ENCODE measurements at regions not wholly inside any gene's neighbourhood (a gene's known extent, or its start where the extent isn't known, plus 50 kb on each side); places are given as distances from the start of the nearest gene placed in this dataset.
"Not testable (repeated sequence)": the region's sequence is repeated elsewhere in the genome, so short reads cannot be mapped to it uniquely, and the experiment has no call there.

DNA sequence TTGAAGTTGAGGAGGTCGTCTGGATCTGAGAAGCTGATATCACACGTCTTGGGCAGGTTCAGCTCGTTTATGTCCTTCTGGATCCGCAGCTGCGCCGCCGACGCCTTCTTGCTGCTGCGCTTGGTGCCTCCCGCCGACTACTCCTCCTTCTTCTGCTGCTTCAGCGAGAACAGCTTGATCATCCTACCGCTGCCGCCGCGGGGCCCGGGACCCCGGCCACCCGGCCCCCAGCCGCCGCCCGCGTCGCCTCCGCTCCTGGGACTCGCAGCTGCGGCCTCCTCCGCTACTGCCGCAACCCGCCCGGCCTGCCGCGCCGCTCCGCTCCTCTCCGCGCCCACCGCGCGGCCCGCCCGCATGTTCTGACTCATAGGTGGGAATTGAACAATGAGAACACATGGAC, 1710.6 kb downstream of the TP53TG3F start:
- CTCF ChIA-PET; H3K4me3 Mint-ChIP-seq; H3K4me1 Mint-ChIP-seq; DNase-seq (ENCODE audit: low spot score); H3K27ac Mint-ChIP-seq; POLR2A ChIA-PET; ATAC-seq: not testable (repeated sequence)
- Mint-ChIP-seq H3K36me3 (peaks cover 59% of the 10 kb centered on the region), H3K9me3 (peaks cover 41% of the 10 kb centered on the region), H3K27me3 (ENCODE audit: low read depth) (peaks cover 11% of the 10 kb centered on the region; the same call in 1 of the 2 replicates)

DNA sequence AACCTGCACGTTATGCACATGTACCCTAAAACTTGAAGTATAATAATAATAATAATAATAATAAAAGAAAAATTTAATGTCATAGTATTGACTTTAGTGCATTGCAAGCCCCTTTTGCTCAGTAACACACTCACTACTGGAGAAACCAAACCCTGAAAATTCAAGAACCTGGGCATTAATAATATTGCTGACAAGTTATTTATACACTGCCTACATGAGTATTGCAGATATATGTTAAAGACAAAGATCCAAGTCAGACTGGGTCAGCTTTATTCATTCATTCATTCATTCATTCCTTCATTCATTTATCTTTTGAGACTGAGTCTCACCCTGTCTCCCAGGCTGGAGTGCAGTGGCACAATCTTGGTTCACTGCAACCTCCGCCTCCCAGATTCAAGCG, 1711.2 kb downstream of the TP53TG3F start:
- Mint-ChIP-seq H3K4me3 (no peak overlapping the region), H3K4me1 (no peaks in the 10 kb centered on the region), H3K27ac (no peak overlapping the region), H3K27me3 (ENCODE audit: low read depth) (peaks cover 11% of the 10 kb centered on the region; the same call in 1 of the 2 replicates), H3K36me3 (peaks cover 58% of the 10 kb centered on the region), H3K9me3 (peaks cover 44% of the 10 kb centered on the region)
- POLR2A ChIA-PET = no interaction called here
- TF ChIP-seq, protein P1, sequence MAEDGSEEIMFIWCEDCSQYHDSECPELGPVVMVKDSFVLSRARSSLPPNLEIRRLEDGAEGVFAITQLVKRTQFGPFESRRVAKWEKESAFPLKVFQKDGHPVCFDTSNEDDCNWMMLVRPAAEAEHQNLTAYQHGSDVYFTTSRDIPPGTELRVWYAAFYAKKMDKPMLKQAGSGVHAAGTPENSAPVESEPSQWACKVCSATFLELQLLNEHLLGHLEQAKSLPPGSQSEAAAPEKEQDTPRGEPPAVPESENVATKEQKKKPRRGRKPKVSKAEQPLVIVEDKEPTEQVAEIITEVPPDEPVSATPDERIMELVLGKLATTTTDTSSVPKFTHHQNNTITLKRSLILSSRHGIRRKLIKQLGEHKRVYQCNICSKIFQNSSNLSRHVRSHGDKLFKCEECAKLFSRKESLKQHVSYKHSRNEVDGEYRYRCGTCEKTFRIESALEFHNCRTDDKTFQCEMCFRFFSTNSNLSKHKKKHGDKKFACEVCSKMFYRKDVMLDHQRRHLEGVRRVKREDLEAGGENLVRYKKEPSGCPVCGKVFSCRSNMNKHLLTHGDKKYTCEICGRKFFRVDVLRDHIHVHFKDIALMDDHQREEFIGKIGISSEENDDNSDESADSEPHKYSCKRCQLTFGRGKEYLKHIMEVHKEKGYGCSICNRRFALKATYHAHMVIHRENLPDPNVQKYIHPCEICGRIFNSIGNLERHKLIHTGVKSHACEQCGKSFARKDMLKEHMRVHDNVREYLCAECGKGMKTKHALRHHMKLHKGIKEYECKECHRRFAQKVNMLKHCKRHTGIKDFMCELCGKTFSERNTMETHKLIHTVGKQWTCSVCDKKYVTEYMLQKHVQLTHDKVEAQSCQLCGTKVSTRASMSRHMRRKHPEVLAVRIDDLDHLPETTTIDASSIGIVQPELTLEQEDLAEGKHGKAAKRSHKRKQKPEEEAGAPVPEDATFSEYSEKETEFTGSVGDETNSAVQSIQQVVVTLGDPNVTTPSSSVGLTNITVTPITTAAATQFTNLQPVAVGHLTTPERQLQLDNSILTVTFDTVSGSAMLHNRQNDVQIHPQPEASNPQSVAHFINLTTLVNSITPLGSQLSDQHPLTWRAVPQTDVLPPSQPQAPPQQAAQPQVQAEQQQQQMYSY (CRISPR knock-in tag; IDR thresholded peaks at IDR 0.05) = no peak
- TF ChIP-seq, protein P2, sequence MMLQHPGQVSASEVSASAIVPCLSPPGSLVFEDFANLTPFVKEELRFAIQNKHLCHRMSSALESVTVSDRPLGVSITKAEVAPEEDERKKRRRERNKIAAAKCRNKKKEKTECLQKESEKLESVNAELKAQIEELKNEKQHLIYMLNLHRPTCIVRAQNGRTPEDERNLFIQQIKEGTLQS (CRISPR knock-in tag; conservative IDR thresholded peaks at IDR 0.05) = no peak
- no peak for TF ChIP-seq KAT7 (CRISPR knock-in tag; IDR thresholded peaks at IDR 0.05; ENCODE audit: borderline replicate concordance)
- TF ChIP-seq, protein P3, sequence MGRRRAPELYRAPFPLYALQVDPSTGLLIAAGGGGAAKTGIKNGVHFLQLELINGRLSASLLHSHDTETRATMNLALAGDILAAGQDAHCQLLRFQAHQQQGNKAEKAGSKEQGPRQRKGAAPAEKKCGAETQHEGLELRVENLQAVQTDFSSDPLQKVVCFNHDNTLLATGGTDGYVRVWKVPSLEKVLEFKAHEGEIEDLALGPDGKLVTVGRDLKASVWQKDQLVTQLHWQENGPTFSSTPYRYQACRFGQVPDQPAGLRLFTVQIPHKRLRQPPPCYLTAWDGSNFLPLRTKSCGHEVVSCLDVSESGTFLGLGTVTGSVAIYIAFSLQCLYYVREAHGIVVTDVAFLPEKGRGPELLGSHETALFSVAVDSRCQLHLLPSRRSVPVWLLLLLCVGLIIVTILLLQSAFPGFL (CRISPR knock-in tag; IDR thresholded peaks at IDR 0.05; ENCODE audit: borderline replicate concordance) = no peak
- TF ChIP-seq JUN (CRISPR knock-in tag; IDR thresholded peaks at IDR 0.05) = no peak
- TF ChIP-seq, protein P4, sequence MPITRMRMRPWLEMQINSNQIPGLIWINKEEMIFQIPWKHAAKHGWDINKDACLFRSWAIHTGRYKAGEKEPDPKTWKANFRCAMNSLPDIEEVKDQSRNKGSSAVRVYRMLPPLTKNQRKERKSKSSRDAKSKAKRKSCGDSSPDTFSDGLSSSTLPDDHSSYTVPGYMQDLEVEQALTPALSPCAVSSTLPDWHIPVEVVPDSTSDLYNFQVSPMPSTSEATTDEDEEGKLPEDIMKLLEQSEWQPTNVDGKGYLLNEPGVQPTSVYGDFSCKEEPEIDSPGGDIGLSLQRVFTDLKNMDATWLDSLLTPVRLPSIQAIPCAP (CRISPR knock-in tag; IDR thresholded peaks at IDR 0.05) = no peak
- TF ChIP-seq NR2C2 (CRISPR knock-in tag; IDR thresholded peaks at IDR 0.05) = no peak
- CTCF ChIA-PET = no interaction called here
- ATAC-seq = no peak
- DNase-seq (ENCODE audit: low spot score) = no peak

DNA sequence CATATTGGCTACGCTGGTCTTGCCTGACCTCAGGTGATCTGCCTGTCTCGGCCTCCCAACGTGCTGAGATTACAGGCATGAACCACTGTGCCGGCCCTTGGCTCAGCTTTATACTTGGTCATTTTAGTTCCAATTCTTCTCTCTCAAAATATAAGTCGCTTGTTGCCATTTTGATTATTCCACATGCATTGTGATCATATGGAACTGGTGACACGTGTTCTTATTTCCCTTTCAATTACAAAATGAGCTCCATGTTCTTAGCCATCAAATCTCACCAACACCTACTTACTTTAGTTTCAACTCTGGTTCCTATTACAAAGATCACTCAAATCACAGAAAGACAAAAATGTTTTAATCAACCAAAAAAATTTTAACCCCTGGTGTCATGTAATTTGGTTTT, 1711.7 kb downstream of the TP53TG3F start:
- ATAC-seq = no peak
- no peaks in the 10 kb centered on the region for H3K4me1 Mint-ChIP-seq
- ChIA-PET POLR2A (no interaction called here), CTCF (no interaction called here)
- H3K27ac Mint-ChIP-seq = no peak overlapping the region
- no peak for DNase-seq (ENCODE audit: low spot score)
- peaks cover 11% of the 10 kb centered on the region; the same call in 1 of the 2 replicates for H3K27me3 Mint-ChIP-seq (ENCODE audit: low read depth)
- TF ChIP-seq NFATC4 (CRISPR knock-in tag; IDR thresholded peaks at IDR 0.05) (no peak), CBFB (CRISPR knock-in tag; IDR thresholded peaks at IDR 0.05; ENCODE audit: low read depth) (no peak), ZNF138 (CRISPR knock-in tag; conservative IDR thresholded peaks at IDR 0.05) (no peak), NR1H2 (CRISPR knock-in tag; IDR thresholded peaks at IDR 0.05) (no peak)
- TF ChIP-seq, protein P5, sequence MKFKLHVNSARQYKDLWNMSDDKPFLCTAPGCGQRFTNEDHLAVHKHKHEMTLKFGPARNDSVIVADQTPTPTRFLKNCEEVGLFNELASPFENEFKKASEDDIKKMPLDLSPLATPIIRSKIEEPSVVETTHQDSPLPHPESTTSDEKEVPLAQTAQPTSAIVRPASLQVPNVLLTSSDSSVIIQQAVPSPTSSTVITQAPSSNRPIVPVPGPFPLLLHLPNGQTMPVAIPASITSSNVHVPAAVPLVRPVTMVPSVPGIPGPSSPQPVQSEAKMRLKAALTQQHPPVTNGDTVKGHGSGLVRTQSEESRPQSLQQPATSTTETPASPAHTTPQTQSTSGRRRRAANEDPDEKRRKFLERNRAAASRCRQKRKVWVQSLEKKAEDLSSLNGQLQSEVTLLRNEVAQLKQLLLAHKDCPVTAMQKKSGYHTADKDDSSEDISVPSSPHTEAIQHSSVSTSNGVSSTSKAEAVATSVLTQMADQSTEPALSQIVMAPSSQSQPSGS (CRISPR knock-in tag; IDR thresholded peaks at IDR 0.05; ENCODE audit: borderline replicate concordance, low read depth) = no peak
- H3K9me3 Mint-ChIP-seq = peaks cover 43% of the 10 kb centered on the region
- H3K36me3 Mint-ChIP-seq = peaks cover 57% of the 10 kb centered on the region
- no peak overlapping the region for H3K4me3 Mint-ChIP-seq

DNA sequence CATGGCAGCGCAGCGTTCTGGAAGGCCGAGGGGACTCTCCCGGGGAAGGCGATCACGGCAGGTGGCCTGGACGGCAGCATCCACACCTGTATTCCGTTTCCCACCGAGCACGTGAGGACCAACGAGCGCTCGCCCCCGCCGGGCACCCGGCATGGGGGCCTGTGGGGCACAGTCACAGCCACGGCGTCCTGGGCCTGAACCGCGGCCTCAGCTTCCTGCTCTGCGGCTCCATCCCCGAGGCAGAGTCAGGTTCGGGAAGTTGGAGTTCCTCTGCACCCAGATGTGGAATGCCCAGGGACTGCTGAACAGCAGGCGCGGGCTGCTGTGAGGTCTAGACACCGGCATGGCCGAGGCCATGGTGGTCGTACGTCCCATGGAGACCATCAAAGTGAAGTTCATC, 1713.9 kb downstream of the TP53TG3F start:
- H3K27ac Mint-ChIP-seq = no peak overlapping the region
- no peak for TF ChIP-seq FOXK1 (CRISPR knock-in tag; IDR thresholded peaks at IDR 0.05)
- TF ChIP-seq GTF2I (CRISPR knock-in tag; conservative IDR thresholded peaks at IDR 0.05) = no peak
- TF ChIP-seq, protein P6, sequence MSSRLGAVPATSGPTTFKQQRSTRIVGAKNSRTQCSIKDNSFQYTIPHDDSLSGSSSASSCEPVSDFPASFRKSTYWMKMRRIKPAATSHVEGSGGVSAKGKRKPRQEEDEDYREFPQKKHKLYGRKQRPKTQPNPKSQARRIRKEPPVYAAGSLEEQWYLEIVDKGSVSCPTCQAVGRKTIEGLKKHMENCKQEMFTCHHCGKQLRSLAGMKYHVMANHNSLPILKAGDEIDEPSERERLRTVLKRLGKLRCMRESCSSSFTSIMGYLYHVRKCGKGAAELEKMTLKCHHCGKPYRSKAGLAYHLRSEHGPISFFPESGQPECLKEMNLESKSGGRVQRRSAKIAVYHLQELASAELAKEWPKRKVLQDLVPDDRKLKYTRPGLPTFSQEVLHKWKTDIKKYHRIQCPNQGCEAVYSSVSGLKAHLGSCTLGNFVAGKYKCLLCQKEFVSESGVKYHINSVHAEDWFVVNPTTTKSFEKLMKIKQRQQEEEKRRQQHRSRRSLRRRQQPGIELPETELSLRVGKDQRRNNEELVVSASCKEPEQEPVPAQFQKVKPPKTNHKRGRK (CRISPR knock-in tag; IDR thresholded peaks at IDR 0.05; ENCODE audit: borderline replicate concordance) = no peak
- no peak for TF ChIP-seq JUN (CRISPR knock-in tag; IDR thresholded peaks at IDR 0.05)
- peaks cover 9% of the 10 kb centered on the region; the same call in 1 of the 2 replicates for H3K27me3 Mint-ChIP-seq (ENCODE audit: low read depth)
- ATAC-seq = no peak
- CTCF ChIA-PET = no interaction called here
- no peak overlapping the region for H3K4me3 Mint-ChIP-seq
- no peak for DNase-seq (ENCODE audit: low spot score)
- H3K9me3 Mint-ChIP-seq = peaks cover 43% of the 10 kb centered on the region
- POLR2A ChIA-PET = no interaction called here
- H3K36me3 Mint-ChIP-seq = peaks cover 55% of the 10 kb centered on the region
- H3K4me1 Mint-ChIP-seq = no peaks in the 10 kb centered on the region

All from WTC11 (cell line).